Hepatocyte (in vitro differentiated cells): ENCODE measurements at regions not wholly inside any gene's neighbourhood (a gene's known extent, or its start where the extent isn't known, plus 50 kb on each side); places are given as distances from the start of the nearest gene placed in this dataset.
A peak's percentile ranks its signal among the peaks of the same experiment; 100 is the strongest.

Experiments
- DNase-seq: peaks from one replicate; pipeline ENCODE4 v3.0.0-alpha.2; 2016; ENCODE audit warnings: low spot score
- H2AFZ ChIP-seq: fragments of 200-600 bp; sonication (generic); 2 replicates; pipeline ENCODE4 v1.6.0; 2016; ENCODE audit warnings: antibody characterized with exemption, mild to moderate bottlenecking
- H3K27ac ChIP-seq: fragments of 200-600 bp; sonication (generic); 2 replicates; pipeline ENCODE4 v1.5.1; 2016; ENCODE audit warnings: mild to moderate bottlenecking
- H3K27me3 ChIP-seq: fragments of 200-600 bp; sonication (generic); 2 replicates; pipeline ENCODE4 v1.6.1; 2016
- H3K36me3 ChIP-seq: fragments of 200-600 bp; sonication (generic); replicated peaks from 2 replicates; pipeline ENCODE4 v1.5.1; 2016; ENCODE audit warnings: low read depth; ENCODE audit not compliant: insufficient read depth
- H3K4me1 ChIP-seq: fragments of 200-600 bp; sonication (generic); 2 replicates; pipeline ENCODE4 v1.5.1; 2016; ENCODE audit warnings: mild to moderate bottlenecking, moderate library complexity; ENCODE audit not compliant: insufficient read depth
- H3K4me2 ChIP-seq: fragments of 200-600 bp; sonication (generic); 2 replicates; pipeline ENCODE4 v1.6.0; 2016
- H3K4me3 ChIP-seq: fragments of 200-600 bp; sonication (generic); 2 replicates; pipeline ENCODE4 v1.5.1; 2016; ENCODE audit warnings: mild to moderate bottlenecking
- H3K79me2 ChIP-seq: fragments of 200-600 bp; sonication (generic); 2 replicates; pipeline ENCODE4 v1.6.0; 2017; ENCODE audit warnings: mild to moderate bottlenecking
- H3K9me2 ChIP-seq: fragments of 200-600 bp; sonication (generic); replicated peaks from 2 replicates; pipeline ENCODE4 v1.6.0; 2017; ENCODE audit warnings: mild to moderate bottlenecking; ENCODE audit not compliant: insufficient read depth
- H3K9me3 ChIP-seq: fragments of 200-600 bp; sonication (generic); 2 replicates; pipeline ENCODE4 v1.5.1; 2016; ENCODE audit warnings: low read depth, mild to moderate bottlenecking
- H4K20me1 ChIP-seq: fragments of 200-600 bp; sonication (generic); 2 replicates; pipeline ENCODE4 v1.6.0; 2016; ENCODE audit warnings: mild to moderate bottlenecking; ENCODE audit not compliant: insufficient read depth, poor library complexity, severe bottlenecking
- EZH2 ChIP-seq: fragments of 200-600 bp; sonication (generic); IDR thresholded peaks from 2 replicates; pipeline ENCODE4 v1.6.1; 2016; ENCODE audit warnings: antibody characterized with exemption, mild to moderate bottlenecking, borderline replicate concordance
- EZH2phosphoT487 ChIP-seq: fragments of 200-600 bp; sonication (generic); IDR thresholded peaks from one replicate; pipeline ENCODE4 v1.6.1; 2018; ENCODE audit warnings: antibody characterized with exemption, mild to moderate bottlenecking, low read depth, moderate library complexity; ENCODE audit not compliant: unreplicated experiment, severe bottlenecking
- WGBS: methylation state at CpG from one replicate; pipeline ENCODE4 v1.1.6; 2016; ENCODE audit warnings: low lambda C conversion rate; ENCODE audit errors: missing lambda C conversion rate; 5-methylcytosine and 5-hydroxymethylcytosine counted together
- TF ChIP-seq, protein P1 (sequence below): fragments of 200-600 bp; sonication (generic); IDR thresholded peaks from 2 replicates; pipeline ENCODE4 v1.5.1; 2016; ENCODE audit warnings: antibody characterized with exemption, mild to moderate bottlenecking; ENCODE audit not compliant: poor library complexity

DNA sequence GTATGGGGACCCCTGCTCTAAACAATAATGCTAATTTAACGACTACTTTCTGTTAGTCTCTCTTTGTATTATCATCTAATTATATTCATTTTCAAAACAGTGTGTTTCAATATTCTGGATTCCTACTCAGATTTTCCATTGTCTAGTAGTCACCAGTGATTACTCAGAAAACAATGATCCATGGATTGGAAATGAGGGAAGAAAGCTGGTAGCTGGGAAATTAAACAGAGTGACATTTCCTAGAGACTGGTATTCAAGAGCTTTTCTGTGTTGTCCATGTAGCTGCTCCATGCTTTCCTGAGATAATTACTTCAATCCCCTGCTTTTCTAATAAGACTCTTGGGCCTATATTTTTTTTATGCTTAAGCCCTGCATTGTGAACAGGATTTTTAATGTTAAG lies 1862.1 kb upstream of the C9orf72 start:
- Histone ChIP-seq H2AFZ (no peak overlapping the region), H3K27me3 (no peaks in the 10 kb centered on the region), H3K79me2 (no peaks in the 10 kb centered on the region), H3K9me2 (no peaks in the 10 kb centered on the region), H3K36me3 (no peaks in the 10 kb centered on the region), H3K4me3 (no peak overlapping the region), H3K27ac (no peak overlapping the region), H3K4me1 (no peaks in the 10 kb centered on the region), H4K20me1 (no peaks in the 10 kb centered on the region), H3K4me2 (no peak overlapping the region), H3K9me3 (no peaks in the 10 kb centered on the region)
- WGBS = 87% methylated on average over 1 of the region's 1 CpG
- no peak for TF ChIP-seq EZH2
- TF ChIP-seq EZH2phosphoT487 = no peak
- TF ChIP-seq, protein P1, sequence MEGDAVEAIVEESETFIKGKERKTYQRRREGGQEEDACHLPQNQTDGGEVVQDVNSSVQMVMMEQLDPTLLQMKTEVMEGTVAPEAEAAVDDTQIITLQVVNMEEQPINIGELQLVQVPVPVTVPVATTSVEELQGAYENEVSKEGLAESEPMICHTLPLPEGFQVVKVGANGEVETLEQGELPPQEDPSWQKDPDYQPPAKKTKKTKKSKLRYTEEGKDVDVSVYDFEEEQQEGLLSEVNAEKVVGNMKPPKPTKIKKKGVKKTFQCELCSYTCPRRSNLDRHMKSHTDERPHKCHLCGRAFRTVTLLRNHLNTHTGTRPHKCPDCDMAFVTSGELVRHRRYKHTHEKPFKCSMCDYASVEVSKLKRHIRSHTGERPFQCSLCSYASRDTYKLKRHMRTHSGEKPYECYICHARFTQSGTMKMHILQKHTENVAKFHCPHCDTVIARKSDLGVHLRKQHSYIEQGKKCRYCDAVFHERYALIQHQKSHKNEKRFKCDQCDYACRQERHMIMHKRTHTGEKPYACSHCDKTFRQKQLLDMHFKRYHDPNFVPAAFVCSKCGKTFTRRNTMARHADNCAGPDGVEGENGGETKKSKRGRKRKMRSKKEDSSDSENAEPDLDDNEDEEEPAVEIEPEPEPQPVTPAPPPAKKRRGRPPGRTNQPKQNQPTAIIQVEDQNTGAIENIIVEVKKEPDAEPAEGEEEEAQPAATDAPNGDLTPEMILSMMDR = no peak
- DNase-seq = no peak

DNA sequence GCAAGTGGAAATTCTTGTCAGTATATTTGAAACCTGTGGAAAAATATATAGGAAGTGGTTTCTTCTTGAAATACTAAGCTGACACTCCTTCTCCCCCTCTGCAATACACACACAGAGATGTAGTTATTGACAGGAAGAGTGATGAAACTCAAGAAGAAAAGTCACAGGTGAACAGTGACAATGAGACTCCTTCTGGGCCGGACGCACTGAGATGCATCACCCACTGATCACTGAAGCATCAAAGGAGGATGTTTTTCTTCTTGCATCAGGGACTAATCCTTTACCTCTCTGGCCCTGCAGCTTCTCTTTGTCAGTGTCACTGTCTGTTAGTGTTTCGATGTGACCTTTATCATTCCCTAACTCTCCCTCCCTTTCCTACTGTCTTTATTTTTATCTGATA lies 1864.2 kb upstream of the C9orf72 start:
- Histone ChIP-seq H3K27me3 (no peaks in the 10 kb centered on the region), H3K4me3 (no peak overlapping the region), H2AFZ (no peak overlapping the region), H3K27ac (no peak overlapping the region), H3K4me1 (no peaks in the 10 kb centered on the region), H3K79me2 (no peaks in the 10 kb centered on the region), H3K4me2 (no peak overlapping the region), H3K36me3 (no peaks in the 10 kb centered on the region), H3K9me3 (no peaks in the 10 kb centered on the region), H4K20me1 (no peaks in the 10 kb centered on the region), H3K9me2 (no peaks in the 10 kb centered on the region)
- 86% methylated on average over 3 of the region's 3 CpGs for WGBS
- no peak for DNase-seq
- TF ChIP-seq, protein P1 = no peak
- TF ChIP-seq EZH2phosphoT487 (no peak), EZH2 (no peak)

DNA sequence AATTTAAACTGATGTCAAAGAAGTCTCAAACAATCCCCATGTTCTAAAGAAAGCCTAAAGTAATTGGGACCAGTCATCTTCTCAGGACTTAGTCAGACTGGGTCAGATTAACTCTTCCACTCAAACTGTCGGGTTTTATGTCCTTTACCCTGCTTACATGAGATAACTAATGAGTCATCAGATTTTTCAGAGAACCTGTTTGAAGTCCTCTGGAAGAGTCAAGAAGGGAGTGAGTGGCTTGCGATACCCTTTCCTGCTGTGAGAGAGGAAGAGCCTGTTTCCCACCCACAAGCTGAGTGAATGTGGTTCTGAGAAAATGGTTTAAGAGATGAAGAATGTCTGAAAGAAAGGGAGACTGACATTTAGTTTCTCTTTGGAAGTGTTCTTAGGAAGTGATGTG lies 1866.7 kb upstream of the C9orf72 start:
- Histone ChIP-seq H3K4me1 (no peaks in the 10 kb centered on the region), H3K27me3 (no peaks in the 10 kb centered on the region), H2AFZ (no peak overlapping the region), H3K9me2 (no peaks in the 10 kb centered on the region), H3K9me3 (no peaks in the 10 kb centered on the region), H3K27ac (no peak overlapping the region), H3K4me2 (no peak overlapping the region), H3K4me3 (no peak overlapping the region), H4K20me1 (no peaks in the 10 kb centered on the region), H3K36me3 (no peaks in the 10 kb centered on the region), H3K79me2 (no peaks in the 10 kb centered on the region)
- peak; percentile 16 for DNase-seq
- WGBS = 25% methylated on average over 2 of the region's 2 CpGs
- TF ChIP-seq, protein P1 = no peak
- TF ChIP-seq EZH2 = no peak
- no peak for TF ChIP-seq EZH2phosphoT487

DNA sequence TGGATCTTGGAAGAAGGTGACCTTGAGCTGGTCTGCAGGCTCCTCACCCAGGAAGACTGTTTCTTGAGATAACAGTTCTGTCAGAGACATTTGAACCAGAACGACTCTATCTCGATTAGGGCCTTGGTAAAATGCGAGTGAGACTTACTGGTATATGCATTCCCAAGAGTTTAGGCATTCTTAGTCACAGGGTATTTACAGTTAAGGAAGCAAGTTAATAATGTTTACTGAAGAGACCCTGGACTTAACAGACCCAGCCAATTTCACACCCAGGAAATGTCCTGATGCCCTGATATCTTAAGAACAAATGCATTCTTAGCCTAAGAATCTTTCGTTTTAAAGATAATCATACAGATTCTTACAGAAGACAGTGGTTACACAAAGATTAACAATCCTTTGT lies 1867.2 kb upstream of the C9orf72 start:
- Histone ChIP-seq H3K4me2 (no peak overlapping the region), H3K4me1 (no peaks in the 10 kb centered on the region), H3K36me3 (no peaks in the 10 kb centered on the region), H3K27me3 (no peaks in the 10 kb centered on the region), H3K9me2 (no peaks in the 10 kb centered on the region), H2AFZ (no peak overlapping the region), H4K20me1 (no peaks in the 10 kb centered on the region), H3K27ac (no peak overlapping the region), H3K79me2 (no peaks in the 10 kb centered on the region), H3K4me3 (no peak overlapping the region), H3K9me3 (no peaks in the 10 kb centered on the region)
- WGBS = 65% methylated on average over 4 of the region's 4 CpGs
- no peak for DNase-seq
- no peak for TF ChIP-seq EZH2phosphoT487
- TF ChIP-seq, protein P1 = no peak
- no peak for TF ChIP-seq EZH2
